Esophagus squamous epithelium (tissue), 4 donors: ENCODE measurements at regions not wholly inside any gene's neighbourhood (a gene's known extent, or its start where the extent isn't known, plus 50 kb on each side); places are given as distances from the start of the nearest gene placed in this dataset.

Experiments
- POLR2A ChIP-seq, 4 donors: fragments of 450-650 bp; IDR thresholded peaks; one replicate each; pipeline ENCODE4 v1.6.1; 2017; ENCODE audit warnings: antibody characterized with exemption in 4 of 4, mild to moderate bottlenecking in 4 of 4, moderate library complexity in 3 of 4
- TF ChIP-seq, protein P1 (sequence below), 6 experiments: fragments of 450-650 bp in 4 of 6; fragments of 200-600 bp in 2 of 6; sonication (generic) in 2 of 6; IDR thresholded peaks; one replicate each; pipeline ENCODE4 v1.5.1; 2016 to 2019; ENCODE audit warnings: antibody characterized with exemption in 6 of 6, mild to moderate bottlenecking in 4 of 6, moderate library complexity in 4 of 6

GRCh38 chr3:10609134-10609533, 103.7 kb upstream of the ATP2B2 start:
- TF ChIP-seq, protein P1, sequence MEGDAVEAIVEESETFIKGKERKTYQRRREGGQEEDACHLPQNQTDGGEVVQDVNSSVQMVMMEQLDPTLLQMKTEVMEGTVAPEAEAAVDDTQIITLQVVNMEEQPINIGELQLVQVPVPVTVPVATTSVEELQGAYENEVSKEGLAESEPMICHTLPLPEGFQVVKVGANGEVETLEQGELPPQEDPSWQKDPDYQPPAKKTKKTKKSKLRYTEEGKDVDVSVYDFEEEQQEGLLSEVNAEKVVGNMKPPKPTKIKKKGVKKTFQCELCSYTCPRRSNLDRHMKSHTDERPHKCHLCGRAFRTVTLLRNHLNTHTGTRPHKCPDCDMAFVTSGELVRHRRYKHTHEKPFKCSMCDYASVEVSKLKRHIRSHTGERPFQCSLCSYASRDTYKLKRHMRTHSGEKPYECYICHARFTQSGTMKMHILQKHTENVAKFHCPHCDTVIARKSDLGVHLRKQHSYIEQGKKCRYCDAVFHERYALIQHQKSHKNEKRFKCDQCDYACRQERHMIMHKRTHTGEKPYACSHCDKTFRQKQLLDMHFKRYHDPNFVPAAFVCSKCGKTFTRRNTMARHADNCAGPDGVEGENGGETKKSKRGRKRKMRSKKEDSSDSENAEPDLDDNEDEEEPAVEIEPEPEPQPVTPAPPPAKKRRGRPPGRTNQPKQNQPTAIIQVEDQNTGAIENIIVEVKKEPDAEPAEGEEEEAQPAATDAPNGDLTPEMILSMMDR (IDR thresholded peaks at IDR 0.05): no peak
- TF ChIP-seq POLR2A (IDR thresholded peaks at IDR 0.05): no peak
